ENCODE measurements at regions not wholly inside any gene's neighbourhood (a gene's known extent, or its start where the extent isn't known, plus 50 kb on each side); places are given as distances from the start of the nearest gene placed in this dataset.

DNA sequence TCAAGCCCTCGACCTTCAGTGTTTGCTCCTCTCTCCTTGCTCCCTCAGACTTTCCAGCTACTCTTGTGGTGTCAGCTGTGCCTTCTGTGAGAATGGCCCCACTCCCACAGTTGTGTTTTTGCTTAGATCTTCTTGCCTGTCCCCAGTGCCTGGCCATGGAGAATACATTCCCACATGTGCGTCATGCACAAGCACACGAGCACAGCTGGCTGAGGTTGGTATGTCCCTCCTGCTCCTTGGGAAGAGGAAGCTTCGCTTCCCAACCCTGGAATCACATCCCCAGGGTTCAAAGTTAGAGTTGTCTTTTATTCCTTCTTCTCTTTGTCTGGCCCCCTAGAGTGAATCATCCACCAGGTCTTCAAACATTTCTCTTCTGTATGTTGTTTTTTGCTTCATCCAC lies 518.6 kb downstream of the CCDC171 start:
- no peak for TF ChIP-seq POLR2A (IDR thresholded peaks at IDR 0.05)
- TF ChIP-seq, protein P1, sequence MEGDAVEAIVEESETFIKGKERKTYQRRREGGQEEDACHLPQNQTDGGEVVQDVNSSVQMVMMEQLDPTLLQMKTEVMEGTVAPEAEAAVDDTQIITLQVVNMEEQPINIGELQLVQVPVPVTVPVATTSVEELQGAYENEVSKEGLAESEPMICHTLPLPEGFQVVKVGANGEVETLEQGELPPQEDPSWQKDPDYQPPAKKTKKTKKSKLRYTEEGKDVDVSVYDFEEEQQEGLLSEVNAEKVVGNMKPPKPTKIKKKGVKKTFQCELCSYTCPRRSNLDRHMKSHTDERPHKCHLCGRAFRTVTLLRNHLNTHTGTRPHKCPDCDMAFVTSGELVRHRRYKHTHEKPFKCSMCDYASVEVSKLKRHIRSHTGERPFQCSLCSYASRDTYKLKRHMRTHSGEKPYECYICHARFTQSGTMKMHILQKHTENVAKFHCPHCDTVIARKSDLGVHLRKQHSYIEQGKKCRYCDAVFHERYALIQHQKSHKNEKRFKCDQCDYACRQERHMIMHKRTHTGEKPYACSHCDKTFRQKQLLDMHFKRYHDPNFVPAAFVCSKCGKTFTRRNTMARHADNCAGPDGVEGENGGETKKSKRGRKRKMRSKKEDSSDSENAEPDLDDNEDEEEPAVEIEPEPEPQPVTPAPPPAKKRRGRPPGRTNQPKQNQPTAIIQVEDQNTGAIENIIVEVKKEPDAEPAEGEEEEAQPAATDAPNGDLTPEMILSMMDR (IDR thresholded peaks at IDR 0.05) = no peak

Measured in tibial nerve (tissue), 3 donors.